GM18861 (cell line): ENCODE measurements at regions not wholly inside any gene's neighbourhood (a gene's known extent, or its start where the extent isn't known, plus 50 kb on each side); places are given as distances from the start of the nearest gene placed in this dataset.

ENCODE experiments used
- ATAC-seq: cut with Tn5 transposase; IDR thresholded peaks from one replicate; pipeline ENCODE4 v1.9.1; 2021; ENCODE audit not compliant: unreplicated experiment

DNA sequence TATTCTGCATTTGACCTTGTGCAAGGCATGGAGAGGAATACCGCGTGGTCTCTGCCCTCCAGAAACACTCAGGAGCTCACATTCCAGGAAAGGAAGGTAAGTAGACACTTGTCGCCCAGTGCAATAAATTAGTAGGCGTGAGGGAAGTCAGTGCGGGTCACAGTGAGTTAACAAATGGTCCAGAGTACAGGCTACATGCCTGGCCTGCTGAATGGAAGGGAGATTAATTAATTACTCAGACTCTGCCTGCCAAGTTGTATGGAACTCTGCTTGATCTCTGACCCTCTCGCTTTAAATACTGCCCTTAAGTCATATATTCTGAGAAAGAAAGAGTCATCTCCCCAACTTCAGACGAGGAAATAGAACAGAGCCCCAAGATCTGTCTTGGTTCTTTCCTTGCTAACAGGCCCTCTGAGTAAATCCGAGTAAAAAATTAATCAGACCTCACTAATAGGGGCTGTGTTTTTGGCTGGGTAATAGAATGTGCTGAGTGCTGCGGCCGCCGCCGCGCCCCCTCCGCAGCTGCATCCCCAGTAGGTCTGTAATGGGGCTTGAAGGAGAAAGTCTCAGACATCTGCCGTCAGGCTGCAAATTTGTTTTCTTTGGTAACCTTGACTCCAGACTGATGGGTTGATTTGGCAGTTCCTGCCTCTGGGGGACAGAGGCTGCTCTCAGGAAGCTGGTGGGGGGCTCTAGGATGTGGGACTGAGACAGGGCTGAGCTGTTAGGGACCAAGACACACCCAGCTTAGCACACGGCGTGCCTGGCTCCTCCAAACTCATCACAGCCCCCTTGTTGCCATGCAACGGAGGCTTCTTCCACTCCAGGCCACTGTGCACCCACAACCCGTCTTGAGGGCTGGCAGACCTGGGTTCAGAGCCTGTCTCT is 144.4 kb downstream of the NSG2 start:
- no peak for ATAC-seq

DNA sequence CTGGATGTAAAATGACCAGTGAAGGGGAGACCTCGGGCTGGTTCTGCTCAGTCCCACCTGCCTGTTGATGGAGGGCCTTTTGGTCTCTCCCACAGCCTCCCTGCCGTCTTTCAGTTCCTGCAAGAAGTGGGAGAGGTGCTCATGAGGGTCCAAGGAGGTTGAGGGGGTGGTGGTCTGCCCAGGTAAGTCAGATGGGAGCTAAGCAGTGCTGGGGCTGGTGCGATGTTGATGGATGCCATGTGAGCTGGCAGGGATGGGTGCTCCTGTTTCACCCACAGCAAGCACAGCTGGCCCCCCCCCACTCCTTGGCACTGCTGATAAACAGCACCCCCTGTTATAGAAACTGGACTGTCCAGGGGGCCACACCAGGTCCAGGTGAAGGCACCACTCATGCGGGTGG is 145.6 kb downstream of the NSG2 start:
- ATAC-seq = no peak

DNA sequence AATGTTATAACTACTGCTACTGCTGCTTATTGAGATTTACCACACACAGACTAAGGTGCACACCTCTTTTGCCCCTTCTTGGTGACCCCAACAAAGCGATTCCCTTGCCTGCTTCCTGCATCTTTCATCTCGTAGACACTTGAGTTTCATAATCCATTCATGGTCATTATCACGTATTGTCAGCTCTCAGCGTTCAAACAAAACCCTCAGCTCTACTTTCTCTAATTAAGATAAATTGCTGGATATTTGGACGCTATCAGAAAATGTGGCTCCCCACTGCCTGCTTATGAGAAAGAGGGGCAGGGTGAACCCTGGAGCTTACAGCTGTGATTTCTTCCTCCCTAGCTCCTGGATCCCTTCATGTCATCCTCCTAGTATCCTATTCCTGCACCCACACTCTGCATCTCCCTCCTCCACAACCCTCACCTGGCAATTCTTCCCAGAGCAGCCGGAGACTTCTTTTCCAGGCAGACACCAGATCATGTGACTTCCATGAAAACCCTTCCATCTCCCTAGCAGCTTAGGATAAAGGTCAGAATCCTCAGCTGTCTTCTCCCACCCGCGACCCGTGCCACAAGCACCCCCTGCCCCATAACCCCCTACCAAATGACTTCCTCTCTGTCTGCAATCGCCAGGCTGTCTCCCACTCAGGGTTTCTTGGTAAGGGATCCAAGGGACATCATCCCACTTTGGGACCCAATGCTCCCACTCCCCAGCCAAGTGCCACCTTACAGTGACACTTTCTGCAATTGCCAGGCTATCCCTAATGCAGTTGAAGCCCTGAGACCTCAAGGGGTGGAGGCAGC is 146.5 kb downstream of the NSG2 start:
- no peak for ATAC-seq

DNA sequence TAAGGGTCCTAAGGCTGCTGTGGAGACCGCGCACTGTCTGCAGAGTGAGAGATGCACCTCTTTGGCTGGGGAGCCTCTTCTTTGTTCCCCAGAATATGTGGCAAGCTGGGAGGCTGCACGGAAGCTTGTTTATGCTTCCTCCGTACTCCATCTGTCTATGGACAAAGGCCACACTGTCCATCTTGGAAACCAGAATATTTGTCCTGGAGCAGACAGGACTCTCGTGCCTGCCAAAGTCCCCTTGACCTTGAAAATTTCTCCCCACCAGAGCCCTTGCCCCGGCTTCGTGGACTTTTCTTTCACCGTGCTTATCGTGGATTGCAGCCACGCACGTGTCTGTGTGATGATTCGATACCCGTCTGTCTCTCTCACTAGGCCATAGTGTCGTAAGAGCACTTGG is 147.4 kb downstream of the NSG2 start:
- ATAC-seq = no peak

DNA sequence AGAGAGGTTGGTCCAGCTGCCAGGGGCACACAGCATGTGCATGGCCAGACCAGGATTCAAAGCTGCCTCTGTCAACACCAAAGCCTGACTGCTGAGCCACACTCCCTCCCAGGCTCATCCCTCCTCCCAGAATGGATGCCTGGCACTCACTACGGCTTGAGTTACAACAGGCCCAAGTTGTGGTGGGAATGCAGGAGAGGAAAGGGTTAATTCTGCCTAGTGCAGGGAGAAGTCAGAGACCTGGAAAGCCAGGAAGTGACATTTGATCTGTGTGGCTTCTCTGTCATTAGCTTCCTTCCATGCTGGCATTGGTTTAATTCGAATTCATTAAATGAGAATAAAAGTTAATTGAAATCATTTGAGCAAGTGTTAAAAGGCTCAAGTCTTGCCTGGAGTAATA is 150.0 kb downstream of the NSG2 start:
- ATAC-seq = no peak

DNA sequence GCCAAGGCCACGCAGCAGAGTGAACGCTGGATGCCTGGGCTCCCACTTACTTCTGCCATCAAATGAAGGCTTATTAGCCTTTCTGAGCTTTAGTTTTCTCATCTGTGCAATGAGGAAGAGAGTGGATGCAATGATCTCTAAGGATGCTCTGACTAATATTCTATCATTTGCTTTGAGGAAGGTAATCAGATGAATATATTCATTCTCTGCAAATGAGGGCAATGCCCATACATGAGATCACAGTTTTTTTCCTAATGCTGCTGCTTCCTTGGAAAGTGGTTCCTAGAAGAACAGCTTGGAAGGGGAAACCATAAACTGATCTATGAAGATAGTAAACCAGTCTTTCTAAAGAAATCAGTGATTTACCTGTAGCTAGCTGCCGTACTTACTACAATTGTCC is 152.4 kb downstream of the NSG2 start:
- ATAC-seq = no peak

DNA sequence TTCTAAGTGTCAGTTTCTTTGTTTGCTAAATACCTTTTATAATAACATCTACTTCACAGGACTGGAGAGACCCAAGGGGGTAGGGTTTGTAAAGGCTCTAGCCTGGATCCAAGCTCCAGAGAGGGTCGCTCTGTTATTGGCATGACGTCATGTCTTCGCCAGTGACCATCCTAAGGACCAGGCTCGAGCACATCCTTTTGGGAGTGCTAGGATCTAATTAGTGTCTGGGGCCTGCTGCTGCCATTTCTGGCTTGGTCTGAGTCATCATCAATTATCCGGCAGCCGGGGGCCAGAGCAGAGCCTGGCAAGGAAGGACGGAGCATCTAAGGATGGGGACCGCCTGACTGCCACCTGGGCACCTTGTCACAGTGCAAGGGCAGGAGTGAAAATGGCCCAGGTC is 153.0 kb downstream of the NSG2 start:
- ATAC-seq = no peak

DNA sequence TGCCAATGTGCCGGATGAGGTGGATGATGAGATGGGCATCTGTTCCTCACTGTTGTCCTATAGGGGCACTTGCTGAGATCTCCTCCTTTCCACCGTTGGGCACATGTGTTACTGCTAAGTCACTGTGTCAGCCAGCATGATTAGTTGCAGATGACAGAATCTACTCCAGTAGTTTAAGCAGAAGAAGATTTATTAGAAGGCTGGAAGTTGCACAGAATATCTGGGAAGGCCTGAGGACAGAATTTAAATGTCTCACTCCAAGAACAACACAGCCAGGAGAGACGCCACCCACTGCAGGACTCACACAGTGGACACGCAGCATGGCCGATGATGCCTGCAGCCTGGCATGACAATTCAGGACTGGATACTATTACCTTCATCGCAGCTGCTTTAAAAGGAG is 157.5 kb downstream of the NSG2 start:
- ATAC-seq = no peak

DNA sequence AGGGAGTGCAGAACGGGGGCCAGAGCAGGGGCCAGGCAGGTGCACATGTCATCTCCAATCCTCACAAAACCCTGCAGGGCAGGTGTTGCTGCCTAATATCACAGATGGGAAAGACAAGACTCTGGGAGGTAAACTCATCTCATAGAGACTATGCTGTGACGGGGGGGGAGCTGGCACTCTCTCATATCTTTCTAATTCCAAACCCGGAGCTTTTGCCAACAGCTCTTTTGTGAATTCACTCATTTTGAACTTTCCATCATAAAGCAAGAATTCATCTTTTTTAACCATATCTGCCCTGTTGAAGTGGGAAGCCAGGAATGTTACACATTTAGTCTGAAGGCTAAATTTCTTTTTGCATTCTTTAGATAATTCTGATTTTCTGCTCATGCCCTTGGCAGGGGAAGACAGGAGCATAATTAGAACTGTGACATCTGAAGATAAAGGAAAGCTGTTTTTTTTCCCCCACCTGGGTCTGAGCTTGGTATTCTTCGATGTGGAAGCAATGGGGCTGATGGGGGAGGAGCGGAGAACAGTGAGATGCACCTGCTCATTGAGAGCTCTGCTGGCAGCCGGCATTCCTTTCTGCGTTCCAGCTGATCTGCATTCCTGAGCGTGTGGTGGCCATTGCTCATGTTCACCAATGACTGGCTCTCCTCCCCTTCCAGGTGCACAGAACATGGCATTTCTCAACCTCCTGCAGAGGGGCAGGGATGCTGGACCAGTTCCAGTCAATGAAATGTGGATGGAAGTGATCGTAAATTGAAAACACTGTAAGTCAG is 159.2 kb downstream of the NSG2 start:
- no peak for ATAC-seq

DNA sequence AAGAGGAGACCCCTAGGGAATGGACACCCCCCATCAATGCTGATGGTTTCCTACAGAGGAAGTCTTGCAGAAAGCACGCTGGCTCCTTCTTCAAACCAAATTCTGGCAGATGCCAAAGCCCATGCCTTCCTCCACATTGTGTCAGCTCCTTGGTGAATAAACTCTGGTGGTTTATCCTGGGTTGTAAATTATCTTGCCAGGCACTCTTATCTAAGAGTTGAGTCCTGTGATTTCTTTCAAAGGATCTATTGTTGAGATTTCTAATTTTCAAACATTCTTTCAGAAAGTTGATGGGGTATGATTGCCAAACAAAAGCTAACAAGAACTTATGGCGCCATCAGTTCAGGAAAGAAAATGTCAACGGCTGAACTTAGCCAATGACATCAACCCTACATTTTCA is 160.4 kb downstream of the NSG2 start:
- ATAC-seq = no peak

DNA sequence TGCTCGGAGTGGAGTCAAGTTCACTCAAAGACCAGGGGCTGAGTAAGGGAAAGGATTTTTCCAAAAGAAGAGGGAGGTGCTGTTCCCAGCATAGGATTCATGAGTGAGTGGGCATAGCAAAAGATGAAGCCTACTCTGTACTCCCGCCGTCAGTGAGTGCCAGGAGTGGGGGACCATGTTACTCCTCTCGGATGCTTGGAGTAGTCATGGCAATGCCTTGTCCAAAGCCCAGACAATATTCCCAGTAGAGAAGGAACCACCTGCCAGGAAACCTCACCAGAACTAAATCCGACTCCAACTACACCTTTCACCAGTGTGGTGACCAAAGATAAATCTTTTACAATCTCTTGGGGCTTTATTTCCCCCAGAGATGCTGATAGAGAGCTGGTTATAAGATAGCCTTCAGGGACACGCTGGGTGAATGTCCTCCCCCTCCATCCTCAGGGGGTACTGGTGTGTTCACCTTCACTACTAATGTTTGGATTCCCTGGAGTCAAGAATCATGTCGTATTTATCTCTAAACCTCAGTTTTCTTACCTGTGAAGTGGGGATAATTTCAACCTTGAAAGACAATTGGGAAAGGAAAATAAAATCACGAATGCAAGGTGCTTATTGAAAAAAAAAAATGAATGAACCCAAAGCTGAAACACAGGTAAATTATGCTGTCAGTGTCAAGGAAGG is 165.2 kb downstream of the NSG2 start:
- no peak for ATAC-seq

DNA sequence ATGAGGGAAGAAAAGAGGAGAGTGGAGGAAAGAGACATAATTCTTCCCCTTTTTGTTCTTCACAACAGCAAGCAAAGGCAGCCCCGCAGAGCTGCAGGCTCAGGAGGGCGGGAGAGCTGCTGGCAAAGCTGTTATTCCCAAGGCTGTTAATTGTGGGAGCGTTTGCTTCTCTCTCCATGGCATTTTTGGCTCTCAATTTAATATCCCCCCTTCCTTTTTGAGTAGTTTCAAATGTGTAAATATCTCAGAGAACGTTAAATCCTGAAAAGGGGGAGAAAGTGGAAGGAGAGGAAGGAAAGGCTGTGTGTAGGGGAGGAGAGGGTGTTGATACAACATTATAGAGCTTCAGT is 165.7 kb downstream of the NSG2 start:
- no peak for ATAC-seq

DNA sequence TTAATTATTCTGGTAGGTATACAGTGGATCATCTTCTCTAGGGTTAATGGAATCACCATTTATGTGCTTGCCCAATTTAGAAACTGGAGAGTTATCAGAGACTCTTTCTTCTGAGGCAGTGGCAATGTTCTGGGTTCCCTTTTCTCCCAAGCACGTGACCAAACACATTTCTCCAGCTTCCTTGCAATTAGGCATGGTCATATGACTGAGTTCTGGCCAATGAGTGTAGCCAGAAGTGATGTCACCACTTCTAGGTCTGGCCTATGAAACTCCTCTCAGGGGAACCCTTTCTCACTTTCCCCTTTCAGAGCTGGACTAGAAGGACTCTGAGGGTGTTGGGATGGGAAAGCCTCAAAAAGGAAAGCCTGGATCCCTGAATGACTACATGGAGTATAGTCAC is 172.0 kb downstream of the NSG2 start:
- no peak for ATAC-seq

DNA sequence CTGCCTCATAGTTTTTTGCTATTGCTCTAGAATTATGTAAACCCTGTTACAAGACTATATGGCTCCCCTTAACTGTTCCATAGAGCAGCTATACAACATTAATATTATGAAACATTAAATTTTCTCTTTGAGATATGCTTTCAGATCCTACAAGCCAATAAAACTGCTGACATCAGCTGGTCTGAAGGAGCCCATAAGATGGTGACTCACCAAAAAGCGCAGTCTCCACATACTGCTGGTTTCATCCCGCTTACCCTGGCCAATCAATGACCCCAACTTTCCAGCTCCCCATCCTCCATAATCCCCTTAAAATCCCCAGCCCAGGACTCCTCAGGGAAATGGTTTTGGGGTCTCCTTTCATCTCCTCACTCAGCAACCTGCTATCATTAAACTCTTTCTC is 172.7 kb downstream of the NSG2 start:
- no peak for ATAC-seq

DNA sequence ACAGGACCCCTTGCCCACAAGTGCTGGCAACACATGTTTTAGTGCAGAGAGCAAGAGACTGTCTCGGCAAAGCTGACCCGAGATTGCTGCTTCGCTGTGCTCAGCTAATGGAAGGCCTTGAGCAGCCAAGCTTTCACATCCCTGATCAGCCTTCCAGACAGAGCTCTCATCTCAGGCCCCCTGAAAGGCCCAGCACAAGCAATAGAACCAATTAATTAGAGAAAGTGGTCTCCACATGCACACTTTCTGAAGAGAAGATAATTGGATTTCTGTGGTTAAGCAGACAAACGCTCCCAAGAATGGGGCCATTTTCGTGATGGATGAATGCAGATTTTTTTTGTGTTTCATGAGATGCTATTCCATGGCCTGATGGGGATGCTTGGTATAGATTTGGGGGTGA is 174.9 kb downstream of the NSG2 start:
- ATAC-seq = no peak

DNA sequence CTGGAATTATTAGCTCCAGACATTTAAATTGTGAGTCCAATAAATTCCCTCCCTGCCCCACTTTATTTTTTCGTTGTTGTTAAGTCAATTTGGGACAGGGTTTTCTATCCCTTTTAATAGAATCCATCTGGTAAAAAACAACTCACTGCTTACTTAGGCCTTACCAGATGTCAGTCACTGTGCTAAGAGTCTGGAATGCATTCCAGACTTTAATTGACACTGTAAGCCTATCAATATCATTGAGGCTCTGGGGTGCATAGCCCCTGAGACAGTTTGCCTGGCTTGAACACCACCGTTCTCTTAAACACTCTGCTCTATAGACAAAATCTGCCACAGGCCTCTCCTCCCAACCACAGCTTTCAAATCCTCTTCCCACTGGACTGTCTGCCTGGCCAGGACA is 175.9 kb downstream of the NSG2 start:
- ATAC-seq = no peak

DNA sequence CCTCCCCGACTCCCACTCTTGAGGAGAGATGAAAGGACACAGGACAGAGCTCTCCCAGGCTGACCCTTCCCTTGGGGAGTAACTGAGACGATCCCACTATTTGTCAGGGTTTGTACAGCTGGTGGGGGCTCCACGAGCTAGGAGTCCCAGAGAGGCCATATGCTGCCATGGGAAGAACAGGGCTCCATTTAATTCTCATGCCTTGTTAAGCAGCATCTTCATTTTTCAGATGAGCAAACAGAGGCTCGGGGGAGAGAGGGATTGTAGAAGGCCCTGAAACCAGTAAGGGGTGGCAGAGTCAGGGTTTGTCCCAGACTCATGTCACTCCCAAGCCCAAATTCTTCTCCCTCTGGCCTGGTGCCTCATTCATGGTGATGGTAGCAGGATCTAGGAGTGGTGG is 176.4 kb downstream of the NSG2 start:
- no peak for ATAC-seq

DNA sequence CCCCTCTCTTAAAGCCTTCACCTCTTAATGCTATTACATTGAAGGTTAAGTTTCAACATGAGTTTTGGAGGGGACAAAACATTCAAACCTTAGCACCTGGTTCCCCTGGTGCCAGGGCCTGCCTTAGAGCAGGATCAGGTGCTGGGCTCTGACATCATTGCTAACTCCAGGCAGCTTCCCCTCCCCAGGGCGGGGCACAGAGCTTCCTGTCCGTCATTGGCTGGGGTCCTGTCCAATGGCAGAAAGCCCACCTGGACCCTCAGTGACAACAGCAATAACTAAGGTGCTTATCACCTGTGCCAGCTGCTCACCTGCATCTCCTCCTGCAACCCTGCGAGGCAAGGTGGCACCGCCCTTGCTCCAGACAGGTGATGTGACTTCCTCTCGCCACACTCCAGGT is 177.4 kb downstream of the NSG2 start:
- ATAC-seq = no peak

DNA sequence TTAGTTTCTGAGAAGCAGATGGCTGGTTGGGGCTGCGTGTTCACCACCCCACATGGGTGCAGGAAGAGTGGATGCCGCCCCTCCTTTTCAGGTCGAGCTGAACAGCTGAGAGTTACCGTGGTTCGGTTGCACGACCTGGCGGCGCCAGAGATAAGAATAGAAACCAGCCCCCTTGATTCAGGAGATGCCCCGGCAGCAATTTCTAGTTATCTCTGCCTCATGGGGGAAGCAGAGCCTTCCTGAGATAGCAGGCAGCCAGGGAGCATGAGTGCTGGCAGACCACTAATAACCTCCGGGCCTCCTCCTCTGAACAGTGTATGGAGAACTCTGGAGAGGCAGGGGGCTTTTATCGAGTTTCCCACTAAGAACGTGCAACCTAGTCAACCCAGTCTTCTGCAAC is 177.8 kb downstream of the NSG2 start:
- ATAC-seq = no peak

DNA sequence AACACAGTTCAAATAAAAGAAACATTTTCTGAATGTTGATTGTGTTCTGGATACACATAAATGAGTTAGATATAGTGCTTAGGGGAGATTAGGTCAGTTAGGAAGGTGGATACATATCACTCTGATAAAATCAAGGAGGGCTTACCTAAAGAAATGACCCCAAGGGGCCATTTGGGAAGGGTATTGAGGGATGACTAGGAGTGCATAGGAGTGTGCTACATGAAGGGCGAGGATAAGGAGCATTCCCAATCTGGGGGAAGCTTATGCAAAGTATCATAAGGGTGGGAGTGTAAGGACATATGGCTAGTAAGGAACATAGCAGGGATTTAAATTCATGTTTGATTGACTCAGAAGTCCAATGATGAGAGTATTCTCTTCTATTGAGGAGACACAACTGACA is 183.6 kb downstream of the NSG2 start:
- no peak for ATAC-seq
